ENCODE measurements at regions not wholly inside any gene's neighbourhood (a gene's known extent, or its start where the extent isn't known, plus 50 kb on each side); places are given as distances from the start of the nearest gene placed in this dataset.
"Not testable (repeated sequence)": the region's sequence is repeated elsewhere in the genome, so short reads cannot be mapped to it uniquely, and the experiment has no call there.

- not testable (repeated sequence) for DNase-seq
Measured at GRCh38 chr7:55702831-55703230, 130.5 kb upstream of the VOPP1 start.

- DNase-seq: not testable (repeated sequence)
Measured at GRCh38 chr7:55699450-55699842, 127.1 kb upstream of the VOPP1 start.

DNA sequence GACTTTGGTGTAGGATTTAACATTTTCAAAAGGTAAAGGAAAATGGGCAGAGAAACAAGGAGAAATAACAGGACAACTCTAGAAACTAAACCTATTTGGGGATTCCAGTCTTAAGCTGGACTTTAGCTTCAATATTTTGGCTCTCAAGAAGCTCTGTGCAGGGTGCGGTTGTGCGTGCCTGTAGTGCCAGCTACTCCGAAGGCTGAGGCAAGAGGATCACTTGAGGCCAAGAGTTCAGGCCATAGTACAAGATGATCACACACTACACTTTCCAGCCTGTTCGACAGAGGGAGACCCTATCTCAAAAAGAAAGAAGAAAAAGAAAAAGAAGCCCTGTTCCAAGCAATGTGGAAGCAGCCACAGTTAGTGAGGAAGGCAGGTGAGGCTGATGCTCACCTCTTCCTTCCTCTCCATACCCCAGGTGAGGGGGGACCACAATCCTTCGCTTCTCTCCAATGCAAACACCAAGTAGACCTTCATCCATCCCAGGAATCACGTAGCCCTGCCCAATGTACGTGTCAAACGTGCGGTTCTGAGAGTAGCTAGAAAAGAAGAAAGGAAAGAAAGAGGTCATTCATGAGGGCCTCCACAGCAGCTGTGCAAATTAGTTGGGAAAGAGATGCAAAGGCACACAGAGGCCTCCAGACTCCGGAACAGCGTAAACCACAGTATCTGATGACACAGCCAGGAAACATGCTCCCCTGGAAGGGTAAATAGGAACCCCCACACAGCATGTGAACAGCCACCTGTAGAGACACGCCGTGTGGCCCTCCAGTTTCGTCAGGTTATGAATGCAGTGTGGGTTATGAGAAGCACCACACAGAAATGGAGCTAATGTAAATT is 126.5 kb upstream of the VOPP1 start:
- DNase-seq: not testable (repeated sequence)

DNA sequence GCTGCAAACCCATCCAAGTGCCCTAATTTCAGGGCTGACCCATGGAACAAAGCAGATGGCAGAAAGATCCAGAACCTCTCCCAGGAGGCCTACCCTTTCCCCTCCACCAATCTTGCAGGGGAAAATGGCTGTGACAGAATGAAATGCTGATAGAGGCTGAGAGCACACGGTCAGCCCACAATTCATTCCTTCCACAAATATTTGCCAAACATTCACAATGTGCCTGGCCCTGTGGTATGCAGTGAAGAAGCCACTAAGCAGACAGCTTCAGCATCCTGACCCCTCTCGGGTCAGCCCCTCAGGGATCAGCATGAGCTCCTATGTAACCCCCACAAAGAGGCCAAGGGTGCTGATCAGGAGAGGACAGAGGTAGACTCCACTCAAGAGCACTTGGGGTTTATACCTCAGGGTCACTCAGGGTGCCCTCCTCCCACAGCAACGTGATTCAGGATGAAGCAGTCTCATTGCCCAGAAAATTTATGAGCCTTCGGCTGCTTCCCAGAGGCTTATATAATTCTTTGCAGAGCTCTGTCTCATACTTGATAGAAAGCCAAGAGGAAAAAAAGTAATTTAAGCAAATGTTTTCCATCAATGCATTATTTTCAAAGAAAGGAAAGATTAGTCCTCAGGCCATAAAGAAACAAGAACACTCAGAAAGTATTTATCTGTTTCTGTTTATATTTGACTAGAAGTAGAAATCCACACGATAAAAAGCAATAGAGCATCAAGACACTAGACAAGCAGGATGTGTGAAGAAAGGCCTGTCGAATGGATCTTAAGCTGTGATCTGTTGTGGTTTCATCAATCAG is 123.8 kb upstream of the VOPP1 start:
- not testable (repeated sequence) for DNase-seq

DNA sequence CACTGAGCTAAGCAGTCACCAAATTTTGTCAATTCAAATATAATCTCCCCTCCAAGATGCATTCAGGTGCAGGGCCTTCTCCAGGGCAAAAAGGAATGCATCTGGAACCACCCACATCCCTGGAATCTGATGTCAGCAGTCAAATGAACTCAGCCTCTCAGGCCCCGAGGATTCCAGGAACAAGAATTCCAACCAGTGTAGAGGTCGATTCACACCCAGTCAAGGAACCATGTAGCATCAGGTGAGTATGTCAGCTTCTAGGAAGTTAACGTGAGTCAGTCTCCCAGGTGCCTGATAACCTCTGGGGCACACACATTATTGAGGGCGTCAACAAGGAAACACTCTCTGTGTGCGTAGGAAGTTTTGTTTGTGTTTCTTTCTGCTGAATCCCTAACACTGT is 122.2 kb upstream of the VOPP1 start:
- DNase-seq: not testable (repeated sequence)

DNA sequence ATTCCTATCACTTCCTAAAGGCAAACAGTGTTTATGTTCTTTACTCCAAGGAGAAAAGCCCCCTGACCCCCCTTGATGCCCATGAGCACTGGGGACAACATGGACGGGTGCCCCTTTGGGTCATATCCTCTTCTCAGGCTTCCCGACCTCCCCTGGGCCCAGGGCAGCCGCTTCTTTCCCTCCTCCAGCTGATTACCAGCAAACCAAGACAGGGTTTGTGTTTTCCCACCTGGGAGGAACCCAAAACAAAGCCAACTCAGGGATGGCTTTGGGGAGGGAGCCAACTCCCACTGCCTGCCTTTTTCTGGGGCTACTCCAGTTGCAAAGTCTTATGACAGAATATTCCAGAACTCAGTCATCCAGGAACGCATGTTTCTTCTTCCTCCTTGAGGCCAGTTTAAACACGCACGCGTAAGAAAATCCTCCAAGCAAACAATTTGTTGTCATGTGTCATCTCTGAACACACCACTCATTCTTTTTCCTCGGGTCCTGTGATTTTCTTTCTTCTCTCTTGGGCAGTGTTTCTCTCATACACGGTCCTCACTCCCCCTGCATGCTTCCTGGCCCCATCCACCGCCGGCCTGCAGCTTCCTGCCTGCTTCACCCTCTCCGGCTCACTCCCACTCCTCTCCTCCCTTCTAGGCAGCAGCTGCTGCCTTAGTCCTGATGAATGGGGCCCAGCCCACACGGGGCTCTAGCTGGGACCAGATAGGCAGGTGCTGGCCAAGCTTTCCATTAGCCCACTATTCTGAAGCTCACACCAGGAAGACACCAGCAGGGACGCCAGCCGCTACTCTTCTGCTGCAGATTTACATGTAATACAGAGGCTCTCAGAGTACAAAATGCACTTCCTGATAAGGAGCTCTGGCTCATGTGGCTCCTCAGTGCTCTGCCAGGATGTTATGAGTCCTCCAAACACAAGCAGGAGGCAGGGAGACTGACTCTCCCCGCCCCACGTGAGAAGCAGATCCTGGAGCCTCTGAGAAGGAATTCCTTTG is 116.7 kb upstream of the VOPP1 start:
- not testable (repeated sequence) for DNase-seq

DNA sequence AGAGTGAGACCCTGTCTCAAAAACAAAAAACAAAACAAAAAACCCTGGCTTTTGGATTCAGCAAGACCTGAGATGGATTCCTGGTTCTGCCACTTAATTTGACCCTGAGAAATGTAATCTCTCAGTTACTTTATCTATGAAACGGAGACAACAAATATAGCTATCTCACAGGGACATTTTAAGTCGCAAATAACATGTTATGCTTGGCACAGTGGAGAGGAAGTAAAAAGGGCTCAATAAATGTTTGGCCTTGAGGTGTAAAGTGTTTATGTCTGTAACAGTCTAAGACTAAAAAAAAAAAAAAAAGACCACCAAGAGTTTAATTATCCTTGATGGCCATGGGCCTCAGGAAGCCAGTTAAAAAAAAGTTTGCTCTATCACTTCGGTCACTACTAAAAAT is 116.0 kb upstream of the VOPP1 start:
- DNase-seq: not testable (repeated sequence)

- not testable (repeated sequence) for DNase-seq
Measured at GRCh38 chr7:55687252-55687651, 115.0 kb upstream of the VOPP1 start.

- DNase-seq: not testable (repeated sequence)
Measured at GRCh38 chr7:55686771-55687170, 114.5 kb upstream of the VOPP1 start.

DNA sequence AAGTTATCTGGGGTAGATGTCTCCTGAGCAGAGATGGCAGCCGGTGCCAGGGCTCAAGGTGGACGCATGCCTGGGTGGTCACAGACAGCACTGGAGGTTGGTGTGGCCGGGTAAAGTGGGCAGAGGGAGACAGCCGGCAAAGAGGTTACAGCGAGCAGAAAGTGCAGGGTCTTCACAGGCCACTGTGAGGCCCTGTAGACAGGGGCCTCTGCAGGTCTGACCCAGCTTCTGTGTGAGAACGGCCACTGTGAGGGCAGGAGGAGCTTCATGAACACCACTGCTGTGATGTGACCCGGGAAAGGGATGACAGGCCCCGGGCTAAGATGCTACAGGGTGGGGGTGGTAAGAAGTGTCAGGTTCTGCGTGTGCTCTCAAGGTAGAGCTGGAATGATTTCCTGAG is 111.2 kb upstream of the VOPP1 start:
- DNase-seq: not testable (repeated sequence)

- not testable (repeated sequence) for DNase-seq
Measured at GRCh38 chr7:55675589-55675988, 103.3 kb upstream of the VOPP1 start.

DNA sequence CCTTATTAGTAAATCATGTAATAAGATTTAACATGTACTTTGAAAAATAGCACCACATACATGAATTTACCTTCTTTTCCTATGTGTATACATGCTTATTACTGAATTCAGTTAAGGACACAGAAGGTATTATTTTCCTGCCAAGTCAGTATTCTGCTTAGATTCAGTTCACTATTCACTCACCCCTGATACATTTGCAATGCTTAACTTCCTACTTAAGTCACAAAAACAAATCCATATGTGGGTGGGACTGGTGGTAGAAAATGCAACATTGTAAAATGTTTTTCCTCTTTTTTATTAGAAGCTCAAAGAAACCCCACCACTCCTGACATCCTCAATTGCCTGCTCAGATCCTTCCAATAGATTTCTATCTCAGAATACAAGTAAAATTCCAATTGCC is 101.2 kb upstream of the VOPP1 start:
- DNase-seq: peak in 1 of 4 experiments; percentile 19

DNA sequence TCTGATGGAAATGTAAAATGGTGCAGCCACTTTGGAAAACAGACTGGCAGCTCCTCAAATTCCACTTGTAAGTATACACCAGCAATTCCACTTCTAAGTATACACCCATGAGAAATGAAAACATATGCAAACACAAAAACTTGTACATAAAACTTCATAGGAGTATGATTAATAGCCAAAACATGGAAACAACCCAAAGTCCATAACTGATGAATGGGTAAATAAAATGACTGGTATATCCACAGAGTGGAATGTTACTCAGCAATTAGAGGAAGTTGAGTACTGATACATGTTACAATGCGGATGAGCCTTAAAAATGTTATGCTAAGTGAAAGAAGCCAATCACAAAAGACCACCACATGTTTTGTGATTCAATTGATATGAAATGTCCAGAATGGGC is 99.8 kb upstream of the VOPP1 start:
- DNase-seq: not testable (repeated sequence)

- no peak for DNase-seq
Measured at GRCh38 chr7:55657654-55658053, 85.4 kb upstream of the VOPP1 start.

DNA sequence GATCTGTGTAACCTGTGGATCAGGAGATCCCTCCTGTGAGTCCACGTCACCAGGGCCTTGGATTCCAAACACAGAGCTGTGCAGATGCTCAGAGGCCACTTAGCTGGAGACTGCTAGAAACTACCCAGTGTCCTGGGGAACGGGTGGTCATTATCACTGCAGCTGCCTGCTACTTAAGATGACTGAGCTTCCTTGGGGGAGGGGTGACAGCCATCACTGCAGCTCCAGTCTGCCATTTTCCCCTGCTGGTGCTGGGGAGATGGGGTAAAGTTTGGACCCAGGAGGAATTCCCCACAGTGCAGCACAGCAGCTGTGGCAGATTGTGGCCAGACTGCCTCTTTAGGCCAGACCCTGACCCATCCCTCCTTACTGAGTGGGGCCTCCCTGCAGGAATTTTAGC is 78.8 kb upstream of the VOPP1 start:
- no peak for DNase-seq

- DNase-seq: no peak
Measured at GRCh38 chr7:55649238-55649637, 76.9 kb upstream of the VOPP1 start.

- DNase-seq: no peak
Measured at GRCh38 chr7:55644567-55644966, 72.3 kb upstream of the VOPP1 start.

GRCh38 chr7:55642266-55642665 is 70.0 kb upstream of the VOPP1 start:
- DNase-seq: no peak

GRCh38 chr7:55641811-55642210 is 69.5 kb upstream of the VOPP1 start:
- peak in 3 of 4 experiments; percentile 1 to 15 (median 1) for DNase-seq

- peak; percentile 49 to 71 (median 70) for DNase-seq
Measured at GRCh38 chr7:55641273-55641691, 69.0 kb upstream of the VOPP1 start.

DNA sequence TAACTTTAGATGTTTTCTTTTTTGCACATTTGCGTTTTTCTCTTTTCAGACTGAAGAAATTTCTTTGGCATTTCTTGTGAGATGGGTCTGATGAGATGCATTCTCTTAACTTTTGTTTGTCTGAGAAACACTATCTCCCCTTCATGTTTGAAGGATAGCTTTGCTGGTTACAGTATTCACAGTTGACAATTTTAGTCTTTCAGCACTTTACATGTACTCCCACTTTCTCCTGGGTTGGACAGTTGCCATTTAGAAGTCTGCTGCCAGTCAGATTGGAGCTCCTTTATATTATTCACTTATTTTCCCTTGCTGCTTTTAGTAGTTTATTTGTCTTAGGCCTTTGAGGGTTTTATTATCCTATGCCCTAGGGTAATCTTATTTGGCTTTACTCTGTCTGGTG is 67.3 kb upstream of the VOPP1 start:
- no peak for DNase-seq

- no peak for DNase-seq
Measured at GRCh38 chr7:55629051-55629677, 56.9 kb upstream of the VOPP1 start.

Measured in suppressor macrophage (primary cell).